ENCODE measurements at regions not wholly inside any gene's neighbourhood (a gene's known extent, or its start where the extent isn't known, plus 50 kb on each side); places are given as distances from the start of the nearest gene placed in this dataset.

- 35 to 36% methylated on average over 4 of the region's 4 CpGs for WGBS, 2 donors
- Histone ChIP-seq H3K9me3 (ENCODE audit: control insufficient read depth in 4 of 4, insufficient read depth in 3 of 4, low read length in 3 of 4) (peaks cover 0 to 2% (median 0%) of the 10 kb centered on the region in 4 donors), H3K4me3 (no peak overlapping the region), H3K27ac (ENCODE audit: low read depth in 1 of 2, low read length in 1 of 2) (no peak overlapping the region), H3K27me3 (ENCODE audit: control insufficient read depth in 3 of 3, insufficient read depth in 3 of 3, low read length in 2 of 3) (no peaks in the 10 kb centered on the region), H3K9ac (ENCODE audit: insufficient read depth in 1 of 2, low read length in 2 of 2) (no peak overlapping the region), H3K4me1 (ENCODE audit: control insufficient read depth in 5 of 5, insufficient read depth in 5 of 5, low read length in 5 of 5) (no peaks in the 10 kb centered on the region), H3K36me3 (ENCODE audit: control insufficient read depth in 4 of 4, insufficient read depth in 4 of 4, low read length in 4 of 4) (no peaks in the 10 kb centered on the region)
- no peak for DNase-seq
- ATAC-seq (ENCODE audit: insufficient read depth, low FRiP score), result no peak
- TF ChIP-seq CTCF (IDR thresholded peaks at IDR 0.05; ENCODE audit: control extremely low read depth, extremely low read depth), result no peak
Observed at GRCh38 chr18:51658436-51658835, 461.0 kb upstream of the MEX3C start.

GRCh38 chr18:51659781-51660180 is 462.3 kb upstream of the MEX3C start:
- no peak for TF ChIP-seq CTCF (IDR thresholded peaks at IDR 0.05; ENCODE audit: control extremely low read depth, extremely low read depth)
- no peaks in the 10 kb centered on the region for H3K9me3 ChIP-seq (ENCODE audit: control insufficient read depth in 4 of 4, insufficient read depth in 3 of 4, low read length in 3 of 4)
- no peaks in the 10 kb centered on the region for H3K27me3 ChIP-seq (ENCODE audit: control insufficient read depth in 3 of 3, insufficient read depth in 3 of 3, low read length in 2 of 3)
- no peaks in the 10 kb centered on the region for H3K4me1 ChIP-seq (ENCODE audit: control insufficient read depth in 5 of 5, insufficient read depth in 5 of 5, low read length in 5 of 5)
- 75 to 77% methylated on average over 3 of the region's 3 CpGs for WGBS, 2 donors
- no peak overlapping the region for H3K27ac ChIP-seq (ENCODE audit: low read depth in 1 of 2, low read length in 1 of 2)
- no peak for DNase-seq
- ATAC-seq (ENCODE audit: insufficient read depth, low FRiP score), result no peak
- H3K9ac ChIP-seq (ENCODE audit: insufficient read depth in 1 of 2, low read length in 2 of 2), result no peak overlapping the region
- H3K36me3 ChIP-seq (ENCODE audit: control insufficient read depth in 4 of 4, insufficient read depth in 4 of 4, low read length in 4 of 4), result no peaks in the 10 kb centered on the region
- no peak overlapping the region for H3K4me3 ChIP-seq

GRCh38 chr18:51660188-51660715 is 462.8 kb upstream of the MEX3C start:
- 47 to 52% methylated on average over 2 of the region's 2 CpGs for WGBS, 2 donors
- Histone ChIP-seq H3K9ac (ENCODE audit: insufficient read depth in 1 of 2, low read length in 2 of 2) (no peak overlapping the region), H3K27me3 (ENCODE audit: control insufficient read depth in 3 of 3, insufficient read depth in 3 of 3, low read length in 2 of 3) (no peaks in the 10 kb centered on the region), H3K9me3 (ENCODE audit: control insufficient read depth in 4 of 4, insufficient read depth in 3 of 4, low read length in 3 of 4) (no peaks in the 10 kb centered on the region), H3K36me3 (ENCODE audit: control insufficient read depth in 4 of 4, insufficient read depth in 4 of 4, low read length in 4 of 4) (no peaks in the 10 kb centered on the region), H3K4me1 (ENCODE audit: control insufficient read depth in 5 of 5, insufficient read depth in 5 of 5, low read length in 5 of 5) (no peaks in the 10 kb centered on the region), H3K27ac (ENCODE audit: low read depth in 1 of 2, low read length in 1 of 2) (no peak overlapping the region), H3K4me3 (no peak overlapping the region)
- DNase-seq (no peak), ATAC-seq (ENCODE audit: insufficient read depth, low FRiP score) (no peak)
- TF ChIP-seq CTCF (IDR thresholded peaks at IDR 0.05; ENCODE audit: control extremely low read depth, extremely low read depth), result no peak

GRCh38 chr18:51664236-51664635 is 466.8 kb upstream of the MEX3C start:
- Histone ChIP-seq H3K4me3 (no peak overlapping the region), H3K27me3 (ENCODE audit: control insufficient read depth in 3 of 3, insufficient read depth in 3 of 3, low read length in 2 of 3) (no peaks in the 10 kb centered on the region), H3K9me3 (ENCODE audit: control insufficient read depth in 4 of 4, insufficient read depth in 3 of 4, low read length in 3 of 4) (no peaks in the 10 kb centered on the region), H3K4me1 (ENCODE audit: control insufficient read depth in 5 of 5, insufficient read depth in 5 of 5, low read length in 5 of 5) (no peaks in the 10 kb centered on the region), H3K36me3 (ENCODE audit: control insufficient read depth in 4 of 4, insufficient read depth in 4 of 4, low read length in 4 of 4) (no peaks in the 10 kb centered on the region), H3K9ac (ENCODE audit: insufficient read depth in 1 of 2, low read length in 2 of 2) (no peak overlapping the region), H3K27ac (ENCODE audit: low read depth in 1 of 2, low read length in 1 of 2) (no peak overlapping the region)
- no peak for DNase-seq
- ATAC-seq (ENCODE audit: insufficient read depth, low FRiP score), result no peak
- 83 to 92% methylated on average over 3 of the region's 3 CpGs for WGBS, 2 donors
- no peak for TF ChIP-seq CTCF (IDR thresholded peaks at IDR 0.05; ENCODE audit: control extremely low read depth, extremely low read depth)

All from lung (tissue), 11 donors.